GM12891 (cell line): ENCODE measurements at regions not wholly inside any gene's neighbourhood (a gene's known extent, or its start where the extent isn't known, plus 50 kb on each side); places are given as distances from the start of the nearest gene placed in this dataset.

Experiments
- PAX5 ChIP-seq: IDR thresholded peaks from 2 replicates; pipeline ENCODE4 v1.6.1; 2011; ENCODE audit warnings: low read length, moderate library complexity, mild to moderate bottlenecking; ENCODE audit not compliant: insufficient read depth, severe bottlenecking
- POLR2A ChIP-seq: IDR thresholded peaks from 2 replicates; pipeline ENCODE4 v1.6.1; 2011; ENCODE audit warnings: low read depth, low read length, control low read depth
- POLR2AphosphoS5 ChIP-seq: IDR thresholded peaks from 2 replicates; pipeline ENCODE4 v1.6.1; 2011; ENCODE audit warnings: low read depth, low read length, control low read depth
- SPI1 ChIP-seq: IDR thresholded peaks from 2 replicates; pipeline ENCODE4 v1.6.1; 2011; ENCODE audit warnings: low read depth, low read length, control low read depth
- TAF1 ChIP-seq: IDR thresholded peaks from 2 replicates; pipeline ENCODE4 v1.6.1; 2011; ENCODE audit warnings: low read depth, low read length, control low read depth

GRCh38 chr4:3821580-3822229, 55.5 kb downstream of the ADRA2C start:
- TF ChIP-seq POLR2A (no peak), POLR2AphosphoS5 (no peak), TAF1 (no peak), SPI1 (no peak), PAX5 (no peak)
